ENCODE measurements at regions not wholly inside any gene's neighbourhood (a gene's known extent, or its start where the extent isn't known, plus 50 kb on each side); places are given as distances from the start of the nearest gene placed in this dataset.
A peak's percentile ranks its signal among the peaks of the same experiment; 100 is the strongest.

DNA sequence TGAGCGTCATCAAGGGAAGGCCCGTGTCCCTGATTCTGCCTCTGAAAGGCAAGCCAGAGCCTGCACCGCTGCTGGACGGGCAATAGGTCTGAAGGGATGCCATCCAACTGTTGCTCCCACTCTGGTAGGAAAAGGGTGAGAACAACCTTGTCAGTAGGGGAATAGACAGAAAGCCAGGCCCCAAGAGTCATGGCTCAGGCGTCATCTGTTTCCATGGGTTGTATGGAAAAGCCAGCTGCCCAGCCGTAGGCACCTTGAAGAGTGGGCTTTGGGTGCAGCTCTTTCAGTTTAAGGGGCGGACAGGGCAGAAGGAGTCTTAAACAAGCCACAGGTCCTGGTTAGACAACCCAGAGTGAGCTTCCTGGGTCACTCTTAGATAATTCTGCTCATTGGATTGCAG, 66.5 kb downstream of the RNF6 start:
- in situ Hi-C loops (cut with HindIII; ENCODE audit: low sequenced_read_pairs) = no loop called here
- no peak for DNase-seq (ENCODE audit: low read depth, low spot score)
- no peak overlapping the region for H3K4me3 ChIP-seq (ENCODE audit: low read depth, low read length)
- TF ChIP-seq, protein P1, sequence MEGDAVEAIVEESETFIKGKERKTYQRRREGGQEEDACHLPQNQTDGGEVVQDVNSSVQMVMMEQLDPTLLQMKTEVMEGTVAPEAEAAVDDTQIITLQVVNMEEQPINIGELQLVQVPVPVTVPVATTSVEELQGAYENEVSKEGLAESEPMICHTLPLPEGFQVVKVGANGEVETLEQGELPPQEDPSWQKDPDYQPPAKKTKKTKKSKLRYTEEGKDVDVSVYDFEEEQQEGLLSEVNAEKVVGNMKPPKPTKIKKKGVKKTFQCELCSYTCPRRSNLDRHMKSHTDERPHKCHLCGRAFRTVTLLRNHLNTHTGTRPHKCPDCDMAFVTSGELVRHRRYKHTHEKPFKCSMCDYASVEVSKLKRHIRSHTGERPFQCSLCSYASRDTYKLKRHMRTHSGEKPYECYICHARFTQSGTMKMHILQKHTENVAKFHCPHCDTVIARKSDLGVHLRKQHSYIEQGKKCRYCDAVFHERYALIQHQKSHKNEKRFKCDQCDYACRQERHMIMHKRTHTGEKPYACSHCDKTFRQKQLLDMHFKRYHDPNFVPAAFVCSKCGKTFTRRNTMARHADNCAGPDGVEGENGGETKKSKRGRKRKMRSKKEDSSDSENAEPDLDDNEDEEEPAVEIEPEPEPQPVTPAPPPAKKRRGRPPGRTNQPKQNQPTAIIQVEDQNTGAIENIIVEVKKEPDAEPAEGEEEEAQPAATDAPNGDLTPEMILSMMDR (IDR thresholded peaks at IDR 0.05; ENCODE audit: low read depth, low read length) = no peak

DNA sequence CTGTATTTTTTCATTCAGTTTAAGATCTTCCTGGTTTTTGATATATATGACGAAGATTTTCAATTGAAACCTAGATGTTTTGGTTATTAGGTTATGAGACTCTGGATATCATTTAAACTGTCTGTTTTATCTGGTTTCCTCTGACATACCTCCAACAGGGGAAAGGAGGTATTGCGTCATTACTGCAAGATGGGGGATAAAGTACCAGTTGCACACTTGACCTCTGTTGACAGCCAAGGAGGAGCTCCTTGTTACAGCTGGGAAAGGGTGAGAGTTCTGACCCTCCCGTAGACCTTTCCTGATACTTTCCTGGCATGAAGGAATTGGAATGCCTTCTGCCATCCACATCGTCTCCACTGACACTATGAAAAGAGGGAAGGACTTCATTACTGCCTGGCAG, 82.0 kb upstream of the SHISA2 start:
- in situ Hi-C loops (cut with HindIII; ENCODE audit: low sequenced_read_pairs) = no loop called here
- no peak for DNase-seq (ENCODE audit: low read depth, low spot score)
- TF ChIP-seq, protein P1 (IDR thresholded peaks at IDR 0.05; ENCODE audit: low read depth, low read length) = no peak
- H3K4me3 ChIP-seq (ENCODE audit: low read depth, low read length) = no peak overlapping the region

DNA sequence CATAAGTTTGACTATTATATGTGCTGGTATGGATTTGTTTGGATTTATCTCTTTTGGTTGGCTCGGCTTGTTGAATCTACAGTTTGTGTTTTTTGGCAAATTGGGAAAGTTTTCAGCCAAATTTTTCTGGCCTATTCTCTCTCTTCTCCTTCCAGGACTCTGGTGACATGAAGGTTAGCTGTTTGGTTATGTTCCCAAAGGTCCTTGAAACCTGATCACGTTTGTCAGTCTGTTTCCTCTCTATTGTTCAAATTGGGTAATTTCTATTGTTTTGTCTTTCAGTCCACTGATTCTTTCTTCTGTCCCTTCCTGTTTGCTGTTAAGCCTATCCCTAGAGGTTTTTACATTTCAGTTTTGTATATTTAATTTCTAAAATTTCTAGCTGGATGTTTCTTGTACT, 81.5 kb upstream of the SHISA2 start:
- in situ Hi-C loops (cut with HindIII; ENCODE audit: low sequenced_read_pairs) = no loop called here
- DNase-seq (ENCODE audit: low read depth, low spot score) = no peak
- H3K4me3 ChIP-seq (ENCODE audit: low read depth, low read length) = no peak overlapping the region
- TF ChIP-seq, protein P1 (IDR thresholded peaks at IDR 0.05; ENCODE audit: low read depth, low read length) = no peak

DNA sequence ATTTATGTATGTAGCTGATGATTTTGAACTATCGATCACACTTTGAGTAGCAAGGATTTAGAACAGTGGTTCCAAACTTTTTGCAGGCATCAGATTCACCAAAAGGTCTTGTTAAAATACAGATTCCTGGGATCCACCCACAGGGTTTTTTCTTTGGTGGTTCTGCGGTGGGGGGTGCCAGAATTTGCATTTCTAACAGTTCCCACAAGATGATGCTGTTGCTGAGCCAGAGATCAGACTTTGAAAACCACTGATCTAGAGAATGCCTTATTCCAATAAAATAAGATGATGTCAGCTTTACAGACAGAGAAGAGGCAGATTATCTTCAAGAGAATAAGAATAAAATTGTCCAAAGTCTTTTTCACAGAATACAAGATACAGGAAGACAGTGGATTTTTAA, 80.9 kb upstream of the SHISA2 start:
- TF ChIP-seq, protein P1 (IDR thresholded peaks at IDR 0.05; ENCODE audit: low read depth, low read length) = peak; percentile 24
- in situ Hi-C loops (cut with HindIII; ENCODE audit: low sequenced_read_pairs) = no loop called here
- DNase-seq (ENCODE audit: low read depth, low spot score) = no peak
- no peak overlapping the region for H3K4me3 ChIP-seq (ENCODE audit: low read depth, low read length)

DNA sequence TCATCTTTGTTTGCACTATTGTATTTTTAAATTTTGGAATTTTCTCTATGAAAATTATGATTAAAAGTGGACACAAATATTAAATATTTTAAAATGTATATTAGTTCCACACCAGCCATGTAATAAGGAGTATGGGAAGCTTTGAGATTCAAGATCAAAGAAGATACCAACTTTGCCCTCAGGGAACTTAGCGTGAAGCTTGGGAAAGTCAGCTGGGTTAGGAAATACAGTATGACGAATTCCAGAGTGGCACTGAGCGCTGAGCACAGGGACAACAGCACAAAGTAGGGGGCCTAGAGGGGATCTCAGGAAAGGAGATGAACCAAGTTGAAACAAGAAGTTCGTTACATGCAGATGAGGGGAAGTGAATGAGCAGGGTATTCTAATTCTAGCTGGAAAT, 76.9 kb upstream of the SHISA2 start:
- TF ChIP-seq, protein P1 (IDR thresholded peaks at IDR 0.05; ENCODE audit: low read depth, low read length) = no peak
- DNase-seq (ENCODE audit: low read depth, low spot score) = no peak
- H3K4me3 ChIP-seq (ENCODE audit: low read depth, low read length) = no peak overlapping the region
- in situ Hi-C loops (cut with HindIII; ENCODE audit: low sequenced_read_pairs) = no loop called here

DNA sequence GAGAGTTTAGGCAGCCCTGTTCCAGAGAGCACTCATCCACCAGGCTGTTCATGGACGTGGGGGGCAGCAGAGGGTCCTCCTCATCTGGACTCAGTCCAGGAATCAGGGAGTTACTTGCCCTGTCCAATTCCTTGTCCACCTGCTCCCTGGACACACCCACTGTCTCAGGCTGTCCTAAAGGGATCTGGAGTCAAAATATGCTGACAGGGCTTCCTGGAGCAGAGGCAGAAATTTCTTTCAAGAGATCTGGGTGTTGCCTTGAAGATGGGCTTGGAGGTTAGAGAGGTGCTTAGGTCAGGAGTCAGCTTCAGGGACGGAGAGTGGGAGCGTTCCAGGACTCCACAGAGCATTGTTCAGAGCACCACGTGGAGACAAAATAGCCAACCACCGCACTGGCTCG, 65.8 kb upstream of the SHISA2 start:
- in situ Hi-C loops (cut with HindIII; ENCODE audit: low sequenced_read_pairs) = no loop called here
- TF ChIP-seq, protein P1 (IDR thresholded peaks at IDR 0.05; ENCODE audit: low read depth, low read length) = no peak
- no peak for DNase-seq (ENCODE audit: low read depth, low spot score)
- H3K4me3 ChIP-seq (ENCODE audit: low read depth, low read length) = no peak overlapping the region

DNA sequence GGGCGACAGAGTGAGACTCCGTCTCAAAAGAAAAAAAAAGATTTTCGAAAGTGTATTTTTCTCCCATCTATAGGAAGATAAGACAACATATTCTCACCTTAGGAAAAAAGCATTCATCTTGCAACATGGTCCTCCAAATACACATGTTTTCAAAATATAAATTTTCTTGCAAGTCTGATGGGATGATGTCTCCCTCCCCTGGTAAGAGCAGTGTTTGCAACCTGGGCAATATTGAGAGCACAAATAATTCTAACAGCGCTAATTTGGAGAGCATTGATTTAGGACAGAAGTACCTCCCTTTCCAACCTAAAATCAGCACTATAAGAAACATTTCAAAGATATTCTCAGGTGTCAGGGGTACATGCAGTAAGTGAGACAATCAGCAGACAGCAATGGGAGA, 61.0 kb upstream of the SHISA2 start:
- TF ChIP-seq, protein P1 (IDR thresholded peaks at IDR 0.05; ENCODE audit: low read depth, low read length) = peak; percentile 32
- in situ Hi-C loops (cut with HindIII; ENCODE audit: low sequenced_read_pairs) = no loop called here
- H3K4me3 ChIP-seq (ENCODE audit: low read depth, low read length) = no peak overlapping the region
- no peak for DNase-seq (ENCODE audit: low read depth, low spot score)
